Germinal center (tissue), 1 donor: ENCODE measurements at regions not wholly inside any gene's neighbourhood (a gene's known extent, or its start where the extent isn't known, plus 50 kb on each side); places are given as distances from the start of the nearest gene placed in this dataset.

Source experiments
- DNase-seq: peaks from one replicate; pipeline ENCODE4 v3.0.0; 2012; ENCODE audit warnings: mixed read lengths, low spot score

DNA sequence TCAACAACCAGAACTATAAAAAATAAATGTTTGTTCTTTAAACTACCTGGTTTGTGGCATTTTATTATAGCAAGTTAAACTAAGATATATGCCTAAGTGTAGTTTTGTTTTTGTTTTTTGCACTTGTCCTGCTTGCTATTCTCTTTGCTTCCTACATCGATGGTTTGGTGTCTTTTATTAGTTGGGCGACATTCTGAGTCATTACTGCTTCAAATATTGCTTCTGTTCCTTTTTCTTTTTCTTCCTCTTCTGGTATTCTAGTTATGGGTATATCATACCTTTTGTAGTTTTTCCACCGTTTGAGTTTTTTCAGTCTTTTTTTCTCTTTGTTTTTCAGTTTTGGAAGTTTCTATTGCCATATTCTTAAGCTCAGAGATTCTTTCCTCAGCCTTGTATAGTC is 86.9 kb downstream of the MACIR start:
- no peak for DNase-seq

DNA sequence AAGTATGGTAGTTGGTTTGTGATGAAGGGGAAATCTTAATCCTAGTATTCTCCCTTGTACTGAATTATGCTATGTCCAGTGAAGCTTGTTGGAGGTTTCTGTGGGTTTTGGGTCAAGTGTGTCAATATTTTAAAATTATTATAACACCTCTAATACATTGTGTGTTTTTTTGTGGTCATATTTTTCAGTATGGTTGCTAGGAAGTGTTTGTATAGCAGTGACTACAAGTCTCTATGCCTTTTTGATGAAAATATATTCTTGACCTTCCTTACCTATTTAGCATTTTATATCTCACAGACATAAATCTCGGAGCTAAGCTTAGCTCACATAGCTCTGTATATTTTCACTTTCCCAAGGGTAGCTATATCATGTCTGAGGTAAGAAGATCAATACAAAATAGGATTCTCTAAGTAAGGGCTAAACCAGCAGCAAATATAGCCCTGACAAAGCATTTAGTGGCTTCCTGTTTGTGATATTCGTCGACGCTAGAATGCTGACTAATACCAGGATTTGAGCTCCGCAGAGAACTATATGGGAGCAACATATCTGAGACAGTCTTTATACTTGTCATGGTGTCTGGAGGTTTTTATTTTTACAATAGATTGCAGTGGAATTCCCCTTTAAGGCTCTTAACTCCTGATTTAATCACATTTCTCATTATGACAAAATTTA is 82.3 kb downstream of the MACIR start:
- DNase-seq, result no peak

GRCh38 chr5:103340132-103340531 is 81.6 kb downstream of the MACIR start:
- no peak for DNase-seq

DNA sequence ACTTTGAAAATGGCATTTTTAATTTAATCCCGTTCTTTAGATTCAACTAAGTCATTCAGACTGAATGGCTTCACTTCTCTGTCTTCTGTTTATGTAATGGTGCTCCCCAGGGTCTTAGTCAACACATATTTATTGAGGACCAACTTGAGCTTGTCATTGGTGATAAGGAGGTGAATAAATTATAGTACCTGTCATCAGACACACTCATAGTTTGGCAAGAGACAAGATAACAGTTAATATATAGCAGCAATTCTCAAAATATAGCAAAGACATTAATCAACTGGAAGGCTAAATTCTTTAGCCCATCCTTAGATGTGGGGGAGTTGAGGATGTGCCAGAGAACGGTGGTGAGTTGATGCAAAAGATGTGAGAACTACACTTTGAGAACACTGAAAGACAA is 78.4 kb downstream of the MACIR start:
- DNase-seq, result no peak

DNA sequence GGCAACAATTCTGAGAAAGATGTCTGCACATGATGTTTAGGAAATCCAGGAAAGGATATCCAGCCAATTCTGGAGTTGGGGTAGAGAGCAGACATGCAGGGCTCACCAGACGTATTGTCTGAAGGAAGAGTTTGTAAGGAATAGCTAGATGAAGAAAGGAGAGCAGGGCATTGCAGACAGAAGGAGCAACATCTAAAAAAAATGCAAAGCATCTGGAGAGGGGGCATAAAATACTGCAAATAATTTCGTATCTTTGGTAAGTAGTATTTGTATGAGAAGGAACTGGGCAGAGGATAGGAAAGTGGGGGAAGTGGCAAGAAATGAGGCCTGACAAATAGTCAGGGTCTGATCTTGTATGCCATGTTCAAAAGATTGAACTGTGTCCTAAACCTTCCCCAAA is 74.8 kb downstream of the MACIR start:
- DNase-seq, result no peak

- DNase-seq, result no peak
Measured at GRCh38 chr5:103330875-103331274, 72.3 kb downstream of the MACIR start.
